Stromal cell of bone marrow (primary cell): ENCODE measurements at regions not wholly inside any gene's neighbourhood (a gene's known extent, or its start where the extent isn't known, plus 50 kb on each side); places are given as distances from the start of the nearest gene placed in this dataset.

Experiments used
- DNase-seq: peaks from one replicate; pipeline ENCODE4 v3.0.0-alpha.2; 2012; ENCODE audit warnings: low read depth

DNA sequence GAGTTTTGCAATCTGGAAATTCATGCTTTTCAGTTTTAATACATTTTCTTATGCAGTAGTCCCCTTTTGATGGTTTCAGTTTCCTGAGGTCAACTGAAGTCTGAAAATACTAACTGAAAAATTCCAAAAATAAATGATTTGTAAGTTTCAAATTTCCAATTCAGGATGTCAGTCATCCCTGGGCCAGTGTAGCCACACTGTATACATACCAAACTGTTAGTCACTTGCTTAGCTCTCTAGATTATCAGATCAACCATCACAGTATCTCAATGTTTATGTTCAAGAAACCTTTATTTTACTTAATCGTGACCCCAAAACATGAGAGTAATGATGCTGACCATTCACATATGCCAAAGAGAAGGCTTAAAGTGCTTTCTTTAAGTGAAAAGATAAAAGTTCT, 715.5 kb downstream of the GBE1 start:
- DNase-seq: no peak

DNA sequence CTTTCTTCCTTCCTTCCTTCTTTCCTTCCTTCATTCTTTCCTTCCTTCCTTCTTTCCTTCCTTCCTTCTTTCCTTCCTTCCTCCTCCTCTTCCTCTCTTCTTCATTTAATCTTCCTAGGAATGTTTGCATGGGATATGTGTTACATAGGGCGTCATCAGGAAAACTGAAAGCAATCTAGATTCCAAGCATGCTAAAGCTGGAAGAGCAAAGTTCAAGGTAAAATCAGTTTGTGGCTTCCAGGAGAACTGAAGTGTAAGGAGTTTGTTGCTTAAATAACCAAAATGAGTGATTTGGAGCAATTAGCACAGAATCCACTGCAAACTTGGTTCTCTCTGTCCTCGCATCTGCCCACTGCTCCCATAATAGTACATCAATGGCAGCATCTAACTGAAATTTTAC, 716.2 kb downstream of the GBE1 start:
- DNase-seq: no peak

DNA sequence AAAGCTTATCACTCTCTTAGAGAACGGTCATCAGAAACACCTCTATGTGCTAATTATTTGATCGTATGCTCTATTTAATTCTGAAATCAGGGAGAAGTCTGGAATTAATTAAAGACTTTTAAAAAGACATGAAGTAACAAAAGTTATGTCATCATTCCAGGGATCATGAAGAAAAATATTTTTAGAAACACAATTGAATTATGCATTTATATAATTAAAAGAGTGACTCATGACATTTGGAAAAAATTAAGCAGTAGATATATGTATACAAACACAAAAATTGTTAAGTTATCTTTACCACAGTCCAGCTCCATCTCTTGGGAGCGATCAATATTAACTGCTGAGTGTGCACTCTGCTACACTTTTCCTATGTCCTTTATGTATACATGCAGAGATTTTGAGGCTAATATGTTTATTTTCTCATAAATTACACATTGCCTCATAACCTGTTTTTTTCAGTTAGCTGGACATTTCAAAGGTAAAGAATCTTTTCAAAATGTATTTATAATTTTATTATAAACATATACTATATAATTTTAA, 717.7 kb downstream of the GBE1 start:
- no peak for DNase-seq

DNA sequence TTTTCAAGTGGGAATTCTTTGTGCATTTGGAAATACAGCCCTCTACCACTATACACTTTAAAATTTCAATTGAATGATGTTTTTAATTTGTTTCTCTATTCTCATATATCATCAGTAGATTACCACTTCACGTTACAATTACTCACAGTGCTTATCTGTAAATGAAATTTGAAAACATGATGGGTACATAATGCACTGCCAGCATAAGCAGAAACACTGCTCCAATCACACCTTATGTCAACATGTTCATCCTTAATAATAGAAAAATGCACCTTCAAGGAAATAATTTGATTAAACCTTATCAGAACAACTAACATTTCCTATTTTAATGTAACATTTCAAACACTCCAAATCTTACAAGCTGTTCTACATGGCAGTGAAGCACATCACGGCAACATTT, 718.4 kb downstream of the GBE1 start:
- no peak for DNase-seq

DNA sequence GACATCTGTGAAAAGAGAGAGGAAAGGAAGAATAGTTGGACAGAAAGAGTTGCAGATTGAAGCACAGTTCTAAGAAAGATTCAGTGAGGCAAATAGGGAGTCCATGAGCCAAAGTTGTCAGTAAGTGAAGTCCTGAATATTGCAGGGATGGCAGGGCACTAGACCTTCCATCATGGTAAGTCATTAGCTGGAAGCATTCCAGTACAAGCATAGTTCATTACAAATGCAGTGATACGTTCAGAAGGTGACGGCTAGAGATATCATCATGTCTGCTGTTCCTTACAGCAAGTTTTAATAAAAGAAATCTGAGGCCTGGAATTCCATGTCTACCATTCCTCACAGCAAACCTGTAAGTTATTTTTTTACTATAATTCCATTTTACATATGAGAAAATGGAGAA, 720.1 kb downstream of the GBE1 start:
- no peak for DNase-seq

DNA sequence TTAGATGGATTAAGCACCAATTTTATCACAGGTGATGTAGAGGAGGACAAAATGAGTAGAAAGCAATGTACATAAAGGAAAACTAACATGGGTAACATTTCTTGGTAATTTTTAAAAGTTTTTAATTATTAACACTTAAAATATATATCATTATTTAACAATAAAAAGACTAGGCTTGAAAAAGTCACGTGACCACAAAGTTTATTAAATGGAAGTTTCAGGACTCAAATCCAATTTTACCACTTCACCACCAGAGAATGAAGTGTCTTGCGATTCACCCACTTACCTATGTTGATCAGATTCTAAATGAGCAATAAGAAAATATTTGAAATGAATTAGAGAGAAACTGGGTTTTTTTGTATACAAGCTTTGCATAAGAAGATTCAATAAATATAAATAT, 721.3 kb downstream of the GBE1 start:
- no peak for DNase-seq

DNA sequence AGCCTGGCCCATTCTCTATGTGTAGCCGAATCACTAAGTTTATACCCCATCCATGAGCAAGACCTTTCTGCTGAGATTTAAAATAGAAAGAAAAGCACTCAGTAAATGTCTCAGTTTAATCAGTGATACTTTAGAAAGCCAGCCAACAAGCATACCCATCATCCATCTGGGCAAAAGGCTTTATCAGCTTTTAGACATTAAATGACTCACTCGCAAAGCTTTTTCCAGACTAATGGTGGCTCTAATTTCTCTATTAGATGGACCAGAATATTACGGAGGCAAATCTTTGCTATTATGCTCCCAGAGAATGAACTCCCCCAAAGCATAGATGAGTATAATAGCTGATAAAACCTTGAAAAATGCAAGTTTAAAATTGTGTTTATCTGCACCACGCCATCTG, 727.8 kb downstream of the GBE1 start:
- no peak for DNase-seq

DNA sequence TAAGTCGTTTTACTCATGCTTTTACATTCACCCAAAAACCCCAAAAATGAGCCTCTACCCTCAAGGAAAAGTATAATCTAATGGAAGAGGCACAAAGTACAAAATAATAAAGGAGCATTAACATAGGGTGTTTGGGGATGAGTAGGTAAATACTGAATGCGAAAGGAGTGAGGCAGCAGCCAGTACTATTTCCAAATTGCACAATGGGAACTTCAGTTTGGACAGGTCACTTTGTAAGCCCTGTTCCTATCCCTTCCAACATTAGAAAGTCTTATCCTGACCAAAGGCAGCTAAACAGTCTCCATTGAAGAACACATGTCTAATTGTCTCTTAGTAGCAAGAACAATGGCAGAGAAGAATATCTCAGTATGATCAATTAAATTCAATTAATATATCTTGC, 728.3 kb downstream of the GBE1 start:
- DNase-seq: no peak

DNA sequence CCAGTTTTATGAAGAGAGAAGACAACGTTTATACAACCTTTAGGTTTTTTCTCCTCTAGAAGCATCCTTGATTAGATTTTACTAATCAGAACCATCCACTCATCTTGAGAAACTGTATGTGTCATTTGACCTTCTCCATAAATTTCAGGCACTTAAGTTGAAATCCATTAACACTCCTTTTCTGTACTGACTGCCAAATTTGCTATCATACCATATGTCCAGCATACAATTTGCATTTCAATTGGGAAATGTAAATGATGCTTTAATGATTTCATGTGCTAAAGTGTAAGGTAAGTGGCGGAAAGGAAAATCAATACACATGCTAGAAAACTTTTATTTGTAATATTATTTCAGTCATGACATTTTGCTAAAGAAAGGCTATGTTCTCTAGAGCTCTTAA, 731.6 kb downstream of the GBE1 start:
- DNase-seq: no peak

DNA sequence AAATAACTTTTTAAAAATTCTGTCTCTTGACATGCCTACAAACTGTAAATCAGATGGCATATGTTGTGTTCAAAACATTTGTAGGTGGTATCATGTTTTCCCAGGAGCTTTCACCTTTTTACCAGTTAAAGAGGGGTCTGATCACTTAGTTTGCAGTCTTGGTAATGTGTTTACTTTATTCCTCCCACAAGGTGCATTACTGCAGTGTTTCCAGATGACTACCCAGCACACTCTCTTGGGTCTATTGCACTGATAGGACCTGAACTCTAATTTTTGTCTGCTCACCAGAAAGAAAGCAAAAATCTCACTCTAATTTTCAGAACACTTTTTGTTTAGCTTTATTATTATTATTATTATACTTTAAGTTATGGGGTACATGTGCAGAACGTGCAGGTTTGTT, 734.1 kb downstream of the GBE1 start:
- no peak for DNase-seq

DNA sequence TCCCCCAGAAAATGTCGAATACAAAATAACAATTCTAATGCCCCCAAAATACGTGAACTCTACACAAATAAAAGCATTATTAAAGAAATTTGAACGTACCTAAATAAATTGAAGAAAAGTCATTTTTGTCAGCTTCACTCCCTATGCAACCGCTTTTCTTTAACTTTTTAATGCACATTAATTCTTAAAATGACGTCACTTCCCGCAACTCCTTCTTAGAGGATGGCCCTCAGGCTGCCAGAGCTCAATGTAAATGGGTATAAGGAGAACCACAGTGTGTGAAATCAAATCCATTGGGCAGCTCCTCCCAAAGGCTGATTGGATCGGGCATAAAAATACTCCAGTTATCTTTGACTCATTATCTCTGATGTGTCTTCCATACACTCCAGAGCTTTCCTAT, 736.9 kb downstream of the GBE1 start:
- DNase-seq: no peak

DNA sequence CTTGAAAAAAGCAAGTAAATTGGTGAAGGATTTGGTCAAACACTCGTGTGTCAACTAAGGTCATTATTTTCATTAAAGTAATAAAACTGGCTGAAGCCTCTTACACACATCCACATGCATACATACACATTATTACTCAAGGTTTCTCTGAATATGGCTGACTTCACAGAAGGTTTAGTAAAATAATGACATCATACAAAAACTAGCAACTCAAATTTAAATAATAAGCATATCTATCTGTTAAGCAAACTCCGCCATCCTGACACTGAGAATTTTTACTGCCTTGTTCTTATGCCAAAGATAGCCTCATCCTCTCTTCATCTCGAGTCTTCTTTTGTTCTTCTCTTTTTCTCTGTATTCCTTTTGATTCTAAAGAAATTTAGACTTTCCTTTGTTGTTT, 739.1 kb downstream of the GBE1 start:
- no peak for DNase-seq

DNA sequence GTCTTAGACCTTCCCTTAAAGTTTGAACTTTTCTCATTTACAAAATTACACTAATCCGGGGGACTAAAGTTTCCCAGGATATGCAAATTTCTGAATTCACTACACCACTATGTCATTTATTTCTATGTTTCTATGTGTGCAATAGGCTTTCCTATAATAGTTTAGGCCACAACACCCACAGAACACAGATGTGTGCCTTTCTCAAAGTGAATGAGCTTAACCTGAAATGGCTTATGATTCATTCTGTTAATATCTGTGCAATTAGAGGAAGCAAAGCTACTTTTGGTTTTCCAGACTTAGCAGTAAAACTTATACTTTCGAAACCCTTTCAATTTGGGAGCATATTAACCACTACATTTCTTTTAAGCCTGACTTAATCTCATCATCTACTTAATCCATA, 748.1 kb downstream of the GBE1 start:
- no peak for DNase-seq

DNA sequence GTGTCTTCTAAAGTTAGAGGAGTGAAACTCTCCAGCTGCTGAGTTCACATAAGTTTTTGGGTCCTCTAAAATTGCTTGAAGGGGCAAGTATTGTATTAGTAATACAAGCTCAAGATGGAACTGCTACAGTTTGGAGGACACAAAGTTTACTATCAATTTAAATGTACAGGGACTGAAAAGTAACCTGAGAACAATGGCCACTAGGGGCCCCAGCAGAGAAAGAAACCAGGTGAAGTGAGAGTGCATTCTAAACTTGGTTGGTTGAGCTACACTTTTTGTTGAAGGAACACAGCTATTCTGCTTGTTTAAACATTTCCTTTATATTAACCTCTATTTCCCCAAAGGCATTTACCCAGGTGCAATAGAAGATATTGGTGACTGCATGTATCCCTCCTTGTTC, 755.5 kb downstream of the GBE1 start:
- DNase-seq: no peak

DNA sequence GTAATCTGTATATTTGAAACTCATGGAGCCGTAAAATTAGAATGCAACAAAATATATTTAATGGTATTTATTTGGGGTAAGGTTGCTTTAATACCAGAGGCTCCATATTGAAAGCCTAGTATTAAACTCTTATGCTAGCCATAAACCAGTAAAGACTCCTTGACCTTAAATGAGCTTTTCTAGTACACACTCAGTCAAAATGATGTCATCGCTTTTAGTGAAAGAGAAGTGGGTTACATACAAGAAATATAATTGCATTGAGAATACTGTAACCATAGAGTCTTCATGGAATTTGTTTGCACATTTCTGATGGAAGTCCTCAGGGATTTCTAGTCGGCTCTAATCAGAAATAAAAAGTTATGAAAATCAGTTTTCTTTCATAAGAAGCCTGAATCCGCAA, 757.6 kb downstream of the GBE1 start:
- DNase-seq: no peak

DNA sequence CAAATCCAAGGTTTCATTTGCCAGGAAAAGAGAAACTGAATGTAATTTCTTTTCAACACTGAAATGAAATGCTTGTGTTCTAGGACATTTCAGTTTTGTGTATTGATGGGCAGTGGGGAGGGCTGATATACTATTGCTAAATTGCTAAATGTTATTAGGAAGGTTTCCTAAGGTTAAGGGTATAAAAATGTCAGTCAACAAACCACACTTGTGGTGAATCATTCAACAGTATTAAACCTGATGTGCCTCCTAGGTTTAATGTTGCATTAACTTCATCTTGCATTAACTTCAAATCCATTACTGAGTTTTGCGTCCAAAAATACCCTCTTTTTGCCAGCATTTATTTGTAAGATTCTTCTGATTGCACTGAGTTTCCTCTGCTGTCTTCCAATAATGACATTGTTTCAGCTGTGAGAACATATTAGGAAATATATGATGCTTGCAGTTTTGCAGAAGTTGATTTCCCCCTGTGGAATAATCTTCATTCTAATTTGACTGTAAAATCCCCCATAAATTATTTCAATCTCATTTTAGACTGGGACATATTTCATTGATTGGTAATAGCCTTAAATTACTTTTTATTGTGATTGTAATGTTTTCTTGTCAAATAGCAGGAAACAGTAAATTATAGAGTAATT, 758.3 kb downstream of the GBE1 start:
- no peak for DNase-seq

DNA sequence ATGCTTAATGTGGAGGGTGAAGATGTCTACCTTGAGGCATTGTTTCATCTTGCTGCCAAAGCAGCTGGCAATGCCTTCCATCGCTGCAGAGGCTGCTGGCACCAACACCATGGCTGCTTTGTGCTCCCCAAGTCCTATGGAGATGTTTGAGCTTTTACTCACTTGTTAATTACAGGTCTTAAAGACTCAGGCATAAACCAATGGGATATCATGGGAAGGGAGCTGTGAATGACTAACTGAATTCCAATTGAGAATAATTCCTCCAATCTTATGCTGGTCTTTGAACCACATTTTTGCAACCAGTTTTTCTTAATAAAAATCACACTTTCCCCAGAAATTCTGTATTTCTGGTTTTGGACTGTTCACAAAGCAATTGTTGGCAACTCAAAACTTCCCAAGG, 762.0 kb downstream of the GBE1 start:
- DNase-seq: no peak

DNA sequence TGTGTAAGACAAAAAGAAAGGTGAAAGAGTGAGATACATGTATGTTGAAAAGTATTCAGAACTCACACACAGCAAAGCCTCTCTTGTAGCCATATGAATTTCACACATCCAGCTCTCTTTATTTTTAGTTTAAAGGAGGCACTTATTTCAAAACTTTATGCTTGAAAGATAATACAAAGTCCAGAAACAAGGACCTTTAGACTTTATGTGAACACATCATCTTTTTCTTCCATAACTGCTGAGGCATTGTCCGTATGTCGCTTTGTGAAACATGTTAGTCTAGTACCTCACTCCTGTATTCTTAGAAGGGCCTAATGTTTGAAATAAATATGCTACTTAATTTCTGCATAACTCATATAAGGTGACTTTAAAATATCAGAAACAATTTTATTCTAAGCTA, 763.4 kb downstream of the GBE1 start:
- no peak for DNase-seq

DNA sequence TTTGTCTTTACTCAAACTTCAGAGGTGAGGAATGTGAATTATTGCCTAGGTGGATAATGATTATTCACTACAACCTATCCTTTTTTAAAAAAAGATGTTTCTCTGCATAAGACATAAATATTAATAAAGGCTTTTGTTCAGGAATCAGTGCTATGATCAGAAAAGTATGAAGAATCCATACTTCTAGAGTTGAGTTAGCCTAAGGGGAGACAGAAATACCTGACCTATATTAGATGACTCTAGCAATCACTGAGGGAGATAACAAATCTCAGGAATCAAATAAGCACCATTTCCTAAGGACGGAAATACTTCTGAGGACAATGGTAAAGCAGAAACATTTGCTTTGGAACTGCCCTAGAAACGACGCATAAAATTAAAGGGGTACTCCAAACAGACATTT, 763.8 kb downstream of the GBE1 start:
- DNase-seq: no peak

DNA sequence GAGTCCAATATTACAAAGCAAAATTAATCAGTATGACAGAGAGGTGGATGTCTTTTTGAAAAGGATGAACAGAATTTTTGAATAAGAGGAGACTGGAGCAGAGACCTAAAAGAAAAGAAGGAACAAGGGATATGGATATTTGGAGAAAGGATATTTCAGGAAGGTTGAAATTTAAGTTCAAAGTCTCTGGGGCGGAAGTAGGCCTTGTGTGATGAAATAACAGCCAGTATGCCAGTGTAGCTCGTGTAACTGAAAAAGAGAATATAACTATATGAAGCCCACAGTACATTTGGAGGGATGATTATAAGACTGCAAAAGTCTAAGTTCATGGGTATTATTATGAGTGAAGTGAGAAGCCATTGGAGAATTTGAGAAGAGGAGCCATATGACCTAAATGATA, 766.7 kb downstream of the GBE1 start:
- DNase-seq: no peak

DNA sequence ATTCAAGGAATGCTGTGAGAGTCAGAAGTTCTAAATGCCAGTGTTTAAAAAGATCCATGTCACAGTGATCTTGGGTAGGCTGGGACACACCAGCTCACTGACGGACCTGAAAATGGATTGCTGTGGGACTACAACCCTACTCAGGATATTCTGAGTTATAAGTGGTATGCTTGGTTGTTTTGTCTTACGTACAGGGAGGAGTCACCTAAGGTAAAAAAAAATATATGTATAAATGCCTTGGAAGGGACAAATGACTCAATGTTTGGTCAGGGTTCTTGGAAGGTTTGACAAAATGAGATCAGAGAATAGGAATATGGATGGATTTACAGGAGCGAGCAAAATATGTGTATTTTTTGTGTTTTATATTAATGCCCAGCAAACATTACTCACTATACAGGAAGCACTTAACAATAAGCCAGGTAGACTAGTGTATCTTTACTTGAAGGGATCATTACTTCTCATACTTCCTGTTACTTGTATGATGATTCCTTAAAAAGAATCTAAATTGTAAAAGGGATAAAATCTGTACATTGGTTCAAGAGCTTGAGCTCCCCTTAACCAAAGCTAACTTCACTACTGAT, 767.3 kb downstream of the GBE1 start:
- no peak for DNase-seq

DNA sequence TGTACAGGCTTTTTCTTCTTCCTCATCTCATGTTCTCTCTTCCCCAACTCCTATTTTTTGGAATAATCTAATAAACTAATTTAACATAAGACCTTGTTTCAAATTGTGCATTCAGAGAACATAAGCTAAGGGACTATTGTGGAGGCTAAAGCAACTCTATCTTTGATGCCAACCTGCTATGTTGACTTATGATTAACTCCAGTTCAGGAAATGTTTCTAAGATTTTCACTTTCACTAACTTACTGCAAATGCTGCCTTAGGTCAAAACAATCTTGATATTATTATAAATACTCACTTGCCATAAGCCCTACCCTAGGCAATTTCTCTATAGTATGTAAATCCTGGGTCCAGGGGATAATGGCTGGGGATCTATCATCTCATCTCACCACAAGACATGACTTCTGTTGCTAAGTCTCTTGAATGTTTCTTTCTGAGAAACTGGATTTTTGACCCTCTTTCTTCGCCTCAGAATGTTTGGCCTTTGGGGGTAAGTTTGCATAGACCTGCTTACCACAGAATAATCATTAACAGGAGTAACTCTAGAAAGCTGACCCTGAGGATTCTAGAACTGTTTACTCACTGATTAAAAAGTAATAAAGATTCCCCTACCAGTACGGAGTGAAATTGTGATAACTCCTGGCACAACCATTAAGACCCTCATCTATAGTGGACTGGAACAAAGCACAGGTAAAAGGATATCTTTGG, 768.1 kb downstream of the GBE1 start:
- DNase-seq: no peak

DNA sequence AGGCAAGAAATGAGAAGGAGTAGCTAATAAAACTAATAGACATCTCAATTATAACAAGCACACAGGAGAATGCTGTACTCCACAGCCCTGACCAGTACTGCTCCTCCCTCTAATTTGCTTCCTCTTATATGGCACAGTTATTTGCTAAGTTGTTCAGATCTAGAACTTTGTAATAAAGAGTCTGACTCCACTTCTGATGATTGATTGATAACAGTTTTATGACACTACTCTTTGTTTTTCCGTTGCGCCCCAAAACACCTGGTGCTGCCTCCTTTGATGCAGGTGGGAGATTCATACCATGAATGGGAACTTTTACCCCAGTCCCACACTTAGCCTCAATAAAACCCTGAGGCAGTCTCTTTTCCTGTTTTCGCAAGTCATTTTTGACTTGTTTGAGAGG, 777.7 kb downstream of the GBE1 start:
- no peak for DNase-seq
